Femur (tissue), 1 donor: ENCODE measurements at regions not wholly inside any gene's neighbourhood (a gene's known extent, or its start where the extent isn't known, plus 50 kb on each side); places are given as distances from the start of the nearest gene placed in this dataset.
"Not testable (repeated sequence)": the region's sequence is repeated elsewhere in the genome, so short reads cannot be mapped to it uniquely, and the experiment has no call there.

Source experiments
- DNase-seq: peaks from one replicate; pipeline ENCODE4 v3.0.0-alpha.2; 2017

DNA sequence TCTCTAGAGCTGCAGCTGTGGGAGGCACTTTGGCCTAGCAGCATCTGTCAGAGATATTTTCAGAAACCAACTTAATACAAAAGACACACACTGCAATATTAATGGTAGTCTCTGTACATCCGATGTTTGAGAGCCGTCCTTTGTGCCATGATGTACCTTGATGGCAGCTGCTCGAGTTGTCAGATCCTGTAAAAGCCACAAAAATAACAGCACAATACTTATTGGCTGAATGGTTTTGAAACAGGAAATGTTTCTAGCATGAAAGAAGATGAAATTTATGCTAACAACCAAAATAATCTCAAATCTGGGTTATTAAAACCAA lies 445.5 kb upstream of the TBL1XR1 start:
- DNase-seq = no peak

DNA sequence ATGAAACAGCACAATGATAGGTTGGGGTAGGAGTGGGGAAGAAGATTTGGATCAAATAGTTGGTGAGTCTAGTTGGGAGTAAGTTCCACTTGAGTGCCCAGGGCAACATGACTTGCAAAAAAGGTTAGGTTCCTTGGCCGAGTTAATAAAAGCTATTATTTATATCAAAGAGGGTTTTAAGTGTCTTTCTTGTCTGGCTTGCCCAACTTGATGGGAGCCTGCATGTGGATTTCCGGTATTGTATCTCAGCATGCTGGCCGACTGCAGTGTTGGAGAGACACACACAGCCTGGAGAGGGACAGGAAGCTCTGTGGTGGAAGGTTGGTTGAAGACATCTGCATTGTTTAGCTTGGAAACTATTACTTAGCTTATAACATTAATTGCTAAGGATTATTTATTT lies 449.5 kb upstream of the TBL1XR1 start:
- DNase-seq = no peak

DNA sequence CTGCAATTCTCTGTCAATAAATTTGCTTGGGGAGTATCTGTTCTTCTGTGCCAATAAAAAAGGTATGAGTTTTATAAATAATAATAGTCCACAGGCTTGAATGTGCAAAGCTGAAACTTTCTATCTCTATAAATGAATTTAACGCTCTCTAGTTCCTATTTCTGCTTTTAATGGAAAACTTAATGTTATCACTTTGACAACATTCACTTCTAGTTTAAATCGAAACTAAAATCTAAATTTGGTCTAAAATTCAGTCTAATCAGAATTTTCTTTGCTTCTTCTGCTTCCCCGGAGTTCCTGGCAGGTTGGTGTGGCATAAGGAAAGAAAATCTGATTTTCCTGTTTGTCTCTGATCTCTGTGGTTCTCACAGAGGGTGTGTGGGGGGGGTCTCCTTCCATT lies 450.1 kb upstream of the TBL1XR1 start:
- no peak for DNase-seq

DNA sequence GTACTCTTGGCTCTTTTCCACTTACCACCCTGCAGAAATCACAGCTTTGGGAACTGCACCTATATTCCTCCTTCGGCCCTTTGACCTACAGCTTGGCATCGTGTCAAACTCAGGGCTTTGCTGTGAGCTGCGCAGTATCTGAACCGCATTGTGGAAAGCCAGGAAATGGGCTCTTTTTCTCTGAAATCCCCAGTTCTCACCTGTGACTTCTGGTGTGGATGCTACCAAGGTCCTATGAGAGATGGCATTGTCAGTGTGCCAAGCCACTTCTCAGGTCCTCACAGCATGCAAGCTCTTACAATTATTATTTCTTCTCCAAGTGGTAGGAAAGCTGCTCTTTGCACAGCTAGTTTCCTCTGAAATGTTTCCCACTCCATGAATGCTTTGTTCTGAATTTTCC lies 450.6 kb upstream of the TBL1XR1 start:
- DNase-seq = no peak

DNA sequence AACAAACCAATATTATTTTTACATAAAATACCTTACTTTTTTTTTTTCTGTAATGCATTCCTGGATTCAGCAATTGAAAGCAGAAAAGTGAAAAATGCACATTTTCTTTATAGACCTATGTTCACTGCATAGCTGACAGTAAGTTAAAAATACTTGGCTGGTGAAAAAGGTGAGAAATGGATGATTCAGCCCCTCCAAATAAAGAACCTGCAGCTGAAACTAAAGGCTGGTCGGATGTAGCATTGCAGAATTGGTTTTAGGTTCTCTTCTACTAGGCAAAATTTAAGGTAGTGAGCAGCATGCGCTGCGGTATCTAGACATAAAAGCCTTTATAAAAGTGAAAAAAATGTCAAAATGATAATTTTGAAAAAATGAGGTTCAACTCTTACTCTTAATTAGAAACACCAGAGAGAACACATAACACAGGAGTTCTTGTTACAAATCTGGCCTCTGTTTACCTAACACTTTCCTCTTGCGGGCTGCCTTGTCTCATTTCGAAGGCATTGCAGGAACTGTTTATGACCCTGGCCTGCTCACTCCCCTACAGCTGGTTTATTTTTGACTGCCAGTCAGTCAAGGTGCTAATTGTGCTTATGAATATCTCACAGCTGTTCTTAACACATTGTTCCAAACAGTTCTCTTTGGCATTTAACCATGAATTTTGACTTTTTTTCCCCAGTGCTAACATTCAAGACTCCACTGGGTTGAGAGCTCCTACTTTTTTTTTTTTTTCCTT lies 455.4 kb upstream of the TBL1XR1 start:
- no peak for DNase-seq

DNA sequence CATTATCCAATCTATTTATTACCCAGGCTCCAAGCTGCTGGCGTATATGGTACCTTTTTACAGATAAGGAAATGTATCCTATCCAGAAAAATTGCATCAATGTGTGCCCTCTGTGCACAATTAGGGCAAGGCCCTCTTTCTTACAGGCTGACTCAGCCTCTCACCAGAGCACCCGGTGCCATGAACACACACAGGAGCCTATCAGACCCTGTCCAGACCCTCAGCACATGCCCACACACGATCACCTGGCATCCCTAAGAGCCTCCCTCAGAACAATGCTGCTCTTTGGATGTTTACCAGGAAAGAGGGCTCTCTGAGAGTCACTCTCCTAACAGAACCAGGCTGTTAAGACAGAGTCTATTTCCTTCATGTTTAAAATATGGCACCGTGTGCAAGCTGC lies 460.0 kb upstream of the TBL1XR1 start:
- DNase-seq = no peak

DNA sequence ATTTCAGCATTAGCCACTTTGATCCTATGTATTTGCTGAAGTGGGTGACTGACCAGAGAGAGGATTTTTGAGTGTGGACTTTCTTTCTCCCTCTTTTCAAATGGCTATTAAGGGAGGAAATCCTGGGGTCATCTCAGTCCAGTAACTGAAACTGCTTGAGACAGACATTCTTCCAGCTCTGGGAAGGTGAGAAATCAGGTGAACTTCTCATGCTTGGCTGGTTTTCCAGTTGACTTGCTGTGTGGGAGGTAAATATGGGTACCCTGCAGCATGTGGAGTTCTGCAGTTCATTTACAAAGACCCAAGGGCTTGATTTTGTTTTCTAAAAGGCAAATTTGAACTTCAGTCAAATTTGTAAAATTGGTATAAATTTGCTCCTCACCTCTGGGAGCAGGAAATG lies 461.1 kb upstream of the TBL1XR1 start:
- DNase-seq = no peak

DNA sequence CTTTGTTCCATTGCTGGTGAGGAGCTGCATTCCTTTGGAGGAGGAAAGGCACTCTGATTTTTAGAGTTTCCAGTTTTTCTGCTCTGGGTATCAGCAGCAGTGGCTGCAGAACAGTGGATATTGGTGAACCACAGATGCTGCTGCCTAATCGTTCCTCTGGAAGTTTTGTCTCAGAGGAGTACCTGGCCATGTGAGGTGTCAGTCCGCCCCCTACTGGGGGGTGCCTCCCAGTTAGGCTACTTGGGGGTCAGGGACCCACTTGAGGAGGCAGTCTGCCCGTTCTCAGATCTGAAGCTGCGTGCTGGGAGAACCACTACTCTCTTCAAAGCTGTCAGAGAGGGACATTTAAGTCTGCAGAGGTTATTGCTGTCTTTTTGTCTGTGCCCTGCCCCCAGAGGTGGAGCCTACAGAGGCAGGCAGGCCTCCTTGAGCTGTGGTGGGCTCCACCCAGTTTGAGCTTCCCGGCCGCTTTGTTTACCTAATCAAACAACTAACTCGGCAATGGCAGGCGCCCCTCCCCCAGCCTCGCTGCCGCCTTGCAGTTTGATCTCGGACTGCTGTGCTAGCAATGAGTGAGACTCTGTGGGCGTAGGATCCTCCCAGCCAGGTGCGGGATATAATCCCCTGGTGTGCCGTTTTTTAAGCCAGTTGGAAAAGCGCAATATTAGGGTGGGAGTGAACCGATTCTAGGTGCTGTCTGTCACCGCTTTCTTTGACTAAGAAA lies 467.3 kb upstream of the TBL1XR1 start:
- DNase-seq = not testable (repeated sequence)

DNA sequence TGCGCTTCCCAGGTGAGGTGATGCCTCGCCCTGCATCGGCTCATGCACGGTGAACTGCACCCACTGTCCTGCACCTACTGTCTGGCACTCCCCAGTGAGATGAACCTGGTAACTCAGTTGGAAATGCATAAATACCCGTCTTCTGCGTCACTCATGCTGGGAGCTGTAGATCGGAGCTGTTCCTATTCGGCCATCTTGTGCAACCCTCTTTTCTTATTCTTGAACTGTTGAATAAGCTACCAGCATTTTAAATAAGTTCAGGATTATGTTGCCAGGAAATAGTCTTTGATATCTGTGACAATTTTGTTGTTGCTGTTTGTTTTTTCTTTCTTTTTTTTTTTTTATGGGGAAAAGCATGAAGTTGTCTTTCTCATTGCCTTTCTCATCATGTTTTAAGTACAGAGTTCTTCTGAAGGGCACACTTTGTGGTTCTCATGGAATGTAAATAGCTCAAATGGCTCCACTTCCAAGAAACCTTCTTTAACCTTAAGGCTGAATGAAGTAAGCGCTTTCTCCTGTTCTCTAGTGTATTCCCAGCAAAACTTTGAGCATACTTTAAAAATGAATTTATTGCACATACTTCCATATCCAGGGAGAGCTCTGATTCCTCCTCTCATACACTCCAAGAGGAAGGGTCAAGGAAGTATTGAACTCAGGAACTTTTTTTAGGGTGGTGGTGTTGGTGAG lies 468.0 kb upstream of the TBL1XR1 start:
- no peak for DNase-seq

DNA sequence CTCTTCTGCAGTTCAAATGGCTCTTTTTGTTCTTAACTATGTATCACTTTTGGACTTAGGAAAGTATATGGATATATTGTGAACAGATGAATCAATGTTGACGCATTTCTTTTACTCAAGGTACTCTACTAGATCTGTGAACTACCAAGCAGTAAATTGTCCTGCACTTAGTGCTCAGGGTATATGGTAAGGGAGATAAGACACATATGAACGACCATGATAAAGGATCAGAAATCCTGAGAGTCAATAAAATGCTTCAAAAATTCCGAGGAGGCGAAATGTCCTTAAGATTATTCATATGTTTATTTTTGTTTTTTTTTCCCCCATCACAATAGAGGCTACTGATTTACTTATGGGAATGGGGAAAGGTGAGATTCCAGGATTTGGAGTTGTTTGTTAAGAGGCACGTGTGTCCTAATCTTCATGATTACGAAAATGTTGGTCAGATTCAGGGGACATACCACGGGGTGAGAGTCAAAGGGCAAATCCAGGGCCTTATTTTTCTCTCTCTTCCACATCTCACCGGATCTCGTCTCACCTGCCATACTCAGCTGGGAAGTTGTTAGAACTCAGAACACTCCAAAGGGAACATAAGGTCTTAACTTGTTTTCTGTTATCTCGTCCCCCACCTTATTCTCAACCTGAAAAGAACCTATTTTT lies 475.1 kb upstream of the TBL1XR1 start:
- no peak for DNase-seq

DNA sequence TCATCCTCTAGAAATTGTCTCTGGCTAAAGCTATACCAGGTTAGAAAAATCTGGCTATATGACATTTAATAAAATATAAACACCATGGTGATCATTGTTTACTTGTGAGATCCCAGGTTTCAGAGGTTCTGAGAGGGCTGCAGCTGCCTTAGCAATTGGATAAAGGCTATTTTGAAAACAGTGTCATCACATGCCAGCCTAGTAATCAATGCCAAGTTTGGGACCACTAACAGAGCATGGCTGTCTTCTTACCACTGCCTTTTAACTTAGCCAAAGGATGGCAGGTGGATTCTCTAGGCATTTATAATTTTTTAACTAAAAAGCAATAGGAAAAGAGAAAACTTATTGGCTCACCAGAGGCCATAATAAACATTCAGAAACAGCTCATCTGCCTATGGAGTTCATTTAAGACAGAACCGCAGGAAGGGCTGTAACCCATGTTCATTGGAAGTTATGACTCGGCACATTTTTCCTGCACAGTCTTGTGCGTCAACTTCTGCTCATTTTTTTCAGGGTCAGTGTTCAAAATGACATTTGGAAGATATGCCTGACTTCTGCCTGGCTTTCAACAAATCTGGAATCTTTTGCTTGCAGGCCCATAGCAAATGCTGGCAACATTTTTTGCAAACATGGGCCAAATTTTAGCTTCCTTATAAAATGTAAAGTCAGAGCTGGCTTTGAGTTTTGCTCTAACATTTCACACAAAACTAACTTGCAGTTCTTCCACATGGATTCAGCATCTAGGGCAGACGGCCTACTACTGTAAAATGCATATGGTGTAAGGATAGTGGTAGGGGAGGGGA lies 476.0 kb upstream of the TBL1XR1 start:
- DNase-seq = peak; percentile 57

DNA sequence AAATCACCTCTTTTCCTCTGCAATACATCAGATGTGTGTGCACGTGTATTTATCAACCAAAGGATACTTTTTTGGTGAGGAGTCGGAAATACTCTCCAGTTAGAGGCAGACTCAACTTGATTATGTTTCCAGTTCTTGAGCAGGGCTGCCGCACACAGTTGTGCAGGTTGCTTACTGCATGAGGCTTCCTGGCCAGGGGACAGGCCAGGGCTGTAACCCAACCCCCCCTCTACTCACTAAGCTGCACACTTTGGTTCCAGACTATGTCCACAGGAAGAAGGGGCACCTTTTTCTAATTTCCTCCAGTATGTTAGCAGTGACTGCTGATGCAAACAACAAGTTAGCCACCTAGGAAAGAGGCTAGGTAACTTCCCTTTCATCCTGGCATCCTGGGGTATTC lies 476.9 kb upstream of the TBL1XR1 start:
- DNase-seq = no peak

DNA sequence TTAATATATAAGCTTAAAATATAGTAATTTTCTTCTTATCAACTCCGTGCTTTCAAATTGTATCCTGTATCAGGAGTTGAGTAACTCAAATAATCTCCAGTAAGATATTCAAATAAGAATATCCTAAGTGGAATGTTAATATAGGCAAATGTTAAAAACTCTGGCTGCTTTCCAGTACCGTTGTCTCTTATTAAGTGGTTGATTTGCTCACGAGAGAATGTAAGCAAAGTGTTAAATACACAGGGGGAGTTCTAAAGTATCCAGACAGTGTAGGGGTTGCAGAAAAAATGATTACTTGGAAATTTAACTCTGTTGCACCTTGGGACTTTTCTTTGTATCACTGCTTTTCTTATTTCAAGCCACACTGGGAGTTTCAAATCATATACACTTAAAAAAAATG lies 478.9 kb upstream of the TBL1XR1 start:
- DNase-seq = no peak

DNA sequence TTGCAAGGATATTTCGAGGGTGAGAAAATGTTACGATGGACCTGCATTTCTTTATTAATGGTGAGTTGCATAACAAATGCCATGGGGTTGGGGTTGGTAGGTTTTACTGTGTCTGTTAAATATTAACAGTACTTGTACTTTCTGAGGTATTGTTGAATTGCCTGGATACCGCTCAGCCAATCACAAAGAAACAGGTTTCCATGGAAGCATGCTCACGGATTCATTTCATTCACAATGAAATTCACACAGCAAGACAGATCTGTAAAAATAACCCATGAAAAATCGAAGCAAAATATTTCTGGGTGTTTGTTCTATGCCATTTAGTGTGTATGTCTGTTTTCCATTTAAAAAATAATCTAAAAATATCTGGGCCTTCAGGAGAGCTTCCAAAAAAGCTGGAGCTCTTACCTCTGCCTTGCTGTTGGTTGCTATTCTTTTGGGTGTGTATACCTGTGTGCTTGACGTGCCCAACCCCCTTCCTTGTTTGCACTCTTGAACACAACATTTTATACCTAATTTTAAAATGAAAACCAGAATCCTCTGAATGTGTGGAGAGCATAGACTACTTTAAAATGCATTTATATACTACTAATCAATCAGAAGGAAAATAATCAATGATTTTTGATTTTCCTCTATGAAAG lies 479.8 kb upstream of the TBL1XR1 start:
- DNase-seq = no peak

DNA sequence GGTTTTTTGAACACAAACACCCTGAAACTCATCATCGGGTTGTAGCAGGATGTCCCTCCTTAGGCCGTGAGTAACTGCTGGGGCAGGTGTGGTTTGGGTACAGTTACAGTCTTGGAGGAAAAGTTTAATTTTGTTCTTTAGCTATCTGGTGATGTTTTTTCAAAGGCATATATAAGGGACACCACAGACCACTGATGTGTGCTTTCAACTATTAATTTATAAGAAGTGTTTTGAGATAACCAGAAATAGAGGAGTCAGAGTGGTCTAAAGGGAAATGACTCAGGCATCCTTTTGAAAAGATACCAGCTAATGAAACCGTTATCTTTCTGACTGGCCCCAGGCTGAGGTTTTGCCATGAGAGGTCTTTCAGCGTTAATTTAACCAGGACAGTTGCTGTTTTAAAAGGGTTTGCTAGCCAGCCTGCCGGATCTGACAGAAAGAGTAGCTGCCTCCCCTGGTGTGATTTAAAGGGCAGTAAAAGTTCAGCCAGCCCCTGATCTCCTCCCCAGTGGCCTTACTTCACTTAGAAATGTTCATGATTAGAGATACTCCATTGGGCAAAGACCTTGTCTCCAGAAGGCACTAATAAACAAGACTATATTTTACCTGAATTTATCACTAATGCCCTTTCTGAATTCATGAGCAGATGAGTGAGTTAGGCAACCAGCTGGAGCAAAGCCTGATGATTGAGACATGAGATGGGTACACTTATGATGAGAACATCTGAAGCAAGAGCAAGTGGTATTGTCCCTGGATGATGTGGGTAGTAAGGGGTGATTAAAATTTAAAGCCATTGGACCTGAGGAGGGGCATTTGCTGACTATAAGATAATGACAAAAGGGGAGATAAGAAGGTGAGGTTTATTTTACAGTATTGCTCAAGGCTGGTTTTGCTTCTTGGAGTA lies 482.5 kb upstream of the TBL1XR1 start:
- no peak for DNase-seq

DNA sequence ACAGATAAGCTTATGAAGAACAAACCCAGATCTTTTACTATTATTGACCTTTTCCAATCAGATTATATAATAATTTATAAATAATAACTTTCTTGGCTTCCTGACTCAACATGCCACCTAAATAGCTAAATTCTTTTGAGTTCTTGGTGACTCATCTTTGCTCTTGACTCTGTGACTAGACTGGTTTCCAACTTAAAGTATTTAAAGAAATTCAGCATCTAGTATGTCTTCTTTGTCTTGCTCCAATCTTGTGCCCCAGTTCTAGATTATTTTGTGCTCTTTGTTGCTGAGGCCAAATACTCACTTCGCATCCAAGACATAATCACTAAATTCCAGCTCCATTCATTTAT lies 483.2 kb upstream of the TBL1XR1 start:
- no peak for DNase-seq

DNA sequence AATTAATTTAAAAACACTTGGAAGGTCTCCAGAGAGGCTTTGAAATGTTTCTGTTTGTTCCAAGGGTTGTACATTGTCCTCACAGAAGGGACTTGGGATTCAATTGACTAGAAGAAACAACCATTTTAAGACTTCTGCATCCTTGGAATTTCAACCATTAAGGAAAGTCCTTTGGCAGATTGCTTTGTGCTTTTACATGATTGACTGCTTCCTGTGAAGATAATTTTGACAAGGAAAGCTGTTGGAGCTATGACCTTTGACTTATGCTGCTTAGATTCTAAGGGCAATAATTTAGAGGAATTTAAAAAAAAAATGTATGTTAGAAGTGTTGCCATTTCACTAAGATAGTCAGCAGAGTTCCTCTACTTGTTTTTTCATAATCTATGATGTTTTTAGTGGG lies 483.9 kb upstream of the TBL1XR1 start:
- DNase-seq = no peak

DNA sequence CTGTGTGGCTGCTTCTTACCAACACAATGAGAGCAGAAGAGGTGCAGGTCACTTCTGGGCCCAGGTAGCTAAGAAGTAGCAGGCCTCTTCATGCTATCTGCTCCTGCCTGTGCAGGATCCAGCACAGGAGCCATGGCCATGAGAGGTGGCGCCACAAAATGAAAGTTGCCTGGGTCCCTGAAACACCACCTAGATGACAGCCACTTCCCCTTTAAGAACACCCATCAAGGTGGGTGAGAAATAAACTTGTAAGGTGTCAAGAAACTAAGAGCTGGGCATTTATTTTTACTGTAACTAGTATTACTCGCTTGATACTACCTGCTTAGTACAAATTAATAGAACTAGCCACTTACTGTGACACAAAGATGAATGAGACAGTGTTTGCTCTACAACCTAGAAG lies 484.6 kb upstream of the TBL1XR1 start:
- no peak for DNase-seq

DNA sequence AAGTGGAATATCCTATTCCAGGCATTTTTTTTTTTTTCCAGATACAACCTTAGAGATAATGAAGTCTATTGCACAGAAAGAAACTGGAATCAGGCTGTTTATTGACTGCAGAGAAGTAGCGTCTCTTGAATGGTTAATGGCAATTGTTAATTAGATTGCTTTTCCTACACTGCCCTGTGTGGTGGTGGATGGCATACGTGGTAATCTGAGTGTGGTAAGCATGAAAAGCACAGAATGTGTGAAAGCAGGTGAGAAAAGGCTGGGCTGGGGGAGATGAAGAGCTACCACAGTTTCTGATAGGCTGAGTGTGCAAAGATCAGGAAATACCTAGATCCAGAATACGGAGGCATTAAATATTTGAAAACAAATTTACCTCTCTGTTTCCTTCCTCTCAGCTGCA lies 486.3 kb upstream of the TBL1XR1 start:
- no peak for DNase-seq

DNA sequence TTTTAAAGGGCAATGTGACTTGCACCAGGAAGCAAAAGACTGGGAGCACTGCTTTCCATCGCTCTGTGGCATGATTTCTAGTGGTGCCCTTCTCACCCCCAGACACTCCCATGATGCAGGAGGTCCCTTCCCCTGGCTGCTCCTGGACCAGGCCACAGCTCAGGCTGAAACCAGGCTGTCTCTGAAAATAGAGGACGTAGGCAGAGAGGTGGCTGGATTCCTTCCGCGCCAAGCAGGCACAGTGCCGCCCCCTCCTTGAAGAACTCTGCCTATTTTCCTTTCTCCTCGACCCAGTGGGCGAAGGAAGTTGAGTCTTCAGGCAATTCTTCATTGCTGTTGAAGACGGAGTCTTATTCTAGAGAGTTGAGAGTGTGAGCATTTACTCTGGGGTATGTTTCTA lies 489.4 kb upstream of the TBL1XR1 start:
- DNase-seq = no peak

DNA sequence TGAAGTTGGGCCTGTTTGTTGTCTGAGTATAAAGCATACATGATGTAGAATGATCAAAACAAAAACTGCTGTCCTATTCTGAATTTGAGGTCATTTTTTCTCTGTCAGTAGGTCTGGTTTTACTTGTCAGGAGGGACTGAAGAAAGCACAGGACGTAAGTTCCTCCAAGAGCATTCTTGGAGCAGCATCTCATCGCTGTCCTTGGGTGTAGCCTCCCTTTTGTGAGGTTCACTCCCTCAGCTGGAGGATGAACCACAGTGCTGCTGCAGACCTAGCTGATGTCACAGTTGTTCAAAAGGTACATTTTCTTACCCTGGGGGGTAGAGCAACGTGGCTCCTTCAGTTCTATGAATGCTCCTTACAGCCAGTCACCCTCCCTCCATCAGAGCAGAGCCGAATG lies 490.0 kb upstream of the TBL1XR1 start:
- DNase-seq = no peak
